ENCODE measurements at regions not wholly inside any gene's neighbourhood (a gene's known extent, or its start where the extent isn't known, plus 50 kb on each side); places are given as distances from the start of the nearest gene placed in this dataset.
"Not testable (repeated sequence)": the region's sequence is repeated elsewhere in the genome, so short reads cannot be mapped to it uniquely, and the experiment has no call there.

DNA sequence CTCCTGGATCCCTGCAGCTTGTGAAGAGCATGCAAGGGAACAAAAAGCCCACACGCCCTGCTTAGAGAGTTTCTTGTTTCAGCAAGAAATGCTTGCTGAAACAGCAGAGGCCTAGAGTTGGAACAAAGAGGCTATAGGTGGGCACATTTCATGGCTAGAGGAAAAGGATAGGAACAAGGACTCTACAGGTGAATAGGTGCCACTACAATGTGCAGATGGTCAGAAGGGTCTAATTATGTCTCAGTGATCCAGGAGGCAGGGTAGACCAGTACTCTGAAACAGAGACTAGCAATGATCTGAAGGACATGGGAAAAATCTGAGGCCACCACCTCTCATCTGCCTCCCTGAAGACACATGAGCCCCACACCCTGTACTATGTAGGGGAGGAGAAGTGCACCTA lies 609.0 kb downstream of the REEP3 start:
- DNase-seq: no peak

- DNase-seq: no peak
Observed at GRCh38 chr10:64134676-64135075, 613.5 kb downstream of the REEP3 start.

DNA sequence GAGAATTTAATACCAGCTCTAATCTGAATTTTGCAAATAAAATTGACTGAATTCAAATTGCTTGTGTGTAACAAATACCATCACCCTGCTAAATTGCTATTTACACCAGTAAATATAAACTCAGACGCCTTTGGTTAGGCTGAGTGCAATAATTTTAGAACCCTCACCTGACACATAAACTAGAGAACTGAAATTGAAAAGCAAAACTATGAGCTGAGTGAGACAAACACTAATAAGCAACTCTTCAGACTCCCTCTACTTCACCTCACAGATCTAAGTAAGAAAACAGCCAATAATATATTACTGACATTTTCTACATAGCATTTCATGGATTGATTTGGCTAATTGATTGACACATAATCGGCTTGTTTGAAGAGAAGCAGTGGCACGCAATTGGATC lies 621.2 kb downstream of the REEP3 start:
- no peak for DNase-seq

DNA sequence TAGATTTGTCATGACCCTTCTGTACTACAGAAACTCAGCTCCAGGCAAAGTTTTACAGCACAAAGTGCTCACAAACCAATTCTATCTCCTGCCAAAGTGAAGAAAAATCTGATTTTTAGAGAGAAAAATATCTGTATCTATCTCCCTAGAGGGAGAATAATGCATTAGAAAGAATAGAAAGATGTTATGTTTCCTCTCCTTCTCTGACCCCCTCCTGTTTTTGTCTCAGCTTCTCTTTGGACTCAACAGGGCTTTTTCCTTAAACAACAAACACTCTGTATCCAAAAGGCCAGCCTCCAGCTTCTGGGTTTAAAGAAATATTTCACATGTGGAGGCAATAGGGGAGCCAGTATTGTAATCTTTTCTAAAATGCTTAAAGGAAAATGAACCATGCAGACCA lies 627.4 kb downstream of the REEP3 start:
- no peak for DNase-seq

GRCh38 chr10:64156166-64156565 lies 635.0 kb downstream of the REEP3 start:
- no peak for DNase-seq

DNA sequence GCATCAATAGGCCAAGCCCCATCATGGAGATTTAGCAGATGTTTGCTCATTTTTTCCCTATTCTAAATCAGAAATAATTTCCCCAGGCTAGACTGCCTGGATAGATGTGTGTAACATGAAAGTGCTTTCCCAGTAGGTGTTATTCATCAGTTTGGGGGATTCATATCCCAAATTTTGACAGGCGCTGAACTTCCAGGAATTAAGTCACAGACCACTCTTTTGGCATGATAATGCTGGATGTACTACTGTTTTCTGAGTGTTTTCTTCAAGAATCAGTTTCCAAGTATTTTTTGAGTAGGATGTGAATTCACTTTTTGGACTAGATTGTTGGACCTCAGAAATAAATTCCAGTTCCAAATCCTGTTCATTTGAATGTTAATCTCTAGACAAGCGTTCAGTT lies 637.4 kb downstream of the REEP3 start:
- no peak for DNase-seq

- no peak for DNase-seq
Observed at GRCh38 chr10:64159910-64160872, 639.0 kb downstream of the REEP3 start.

DNA sequence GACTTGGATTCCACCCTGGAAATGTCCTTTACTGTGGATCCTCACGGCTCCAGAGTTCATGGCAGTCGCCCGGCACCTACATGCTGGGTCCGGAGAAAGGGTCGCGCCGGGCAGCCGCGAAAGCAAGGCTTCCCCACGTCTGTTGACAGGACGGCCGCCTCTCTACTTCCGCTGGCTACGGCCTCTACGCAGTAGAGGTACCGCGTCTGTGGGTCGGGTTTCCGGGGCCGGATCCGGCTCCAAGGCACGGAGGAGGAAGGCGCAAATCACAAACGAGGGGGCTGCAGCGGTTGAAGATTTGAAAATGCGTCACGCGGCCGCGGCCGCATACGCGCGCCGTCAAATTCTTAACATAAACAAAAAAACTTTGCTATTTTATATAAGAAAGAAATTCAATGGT lies 649.6 kb downstream of the REEP3 start:
- no peak for DNase-seq

DNA sequence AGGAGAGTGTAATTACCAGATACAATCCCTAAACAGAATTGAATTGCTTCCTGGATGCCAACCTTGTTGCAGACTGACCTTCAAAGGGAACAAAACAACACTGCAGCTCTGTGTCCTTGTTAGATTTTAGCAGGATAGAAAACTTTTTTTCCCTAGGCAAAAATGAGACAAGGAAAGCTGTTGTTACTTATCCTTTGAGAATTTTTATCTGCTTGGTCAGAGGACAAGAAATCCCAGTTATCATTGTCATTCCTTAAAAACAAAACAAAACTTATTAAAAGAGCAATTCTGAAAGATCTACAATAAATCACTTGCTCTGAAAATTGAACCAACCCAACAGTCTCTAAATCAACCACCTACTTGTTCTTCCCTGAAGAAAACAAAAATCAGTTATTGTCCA lies 652.6 kb downstream of the REEP3 start:
- no peak for DNase-seq

DNA sequence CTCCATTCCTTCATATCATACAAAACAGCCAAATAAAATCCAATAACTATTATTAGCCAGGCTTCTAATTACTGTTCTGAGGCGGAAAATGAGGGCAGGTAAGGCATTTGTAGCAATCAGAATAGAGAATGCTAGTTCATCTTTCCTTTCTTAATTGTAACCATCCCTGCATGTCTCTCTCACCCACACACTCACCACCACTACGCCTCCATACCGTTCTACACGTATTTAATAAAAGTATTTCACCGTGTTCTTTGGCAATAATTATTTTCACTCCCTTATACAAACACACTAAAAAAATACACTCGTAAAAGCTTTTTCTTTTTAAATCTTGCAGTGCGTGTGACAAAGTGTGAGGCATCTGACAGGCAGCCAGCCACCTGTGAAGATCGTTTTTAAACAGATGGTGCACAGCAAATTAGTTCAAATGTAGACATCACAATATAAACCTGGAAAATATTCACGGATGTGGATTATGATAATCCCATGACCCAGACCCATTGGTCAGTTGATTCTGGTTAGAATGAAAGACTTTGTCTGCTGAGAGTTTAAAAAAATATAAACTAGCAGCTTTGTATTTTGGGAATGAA lies 653.6 kb downstream of the REEP3 start:
- DNase-seq: no peak

- no peak for DNase-seq
Observed at GRCh38 chr10:64175271-64175962, 654.2 kb downstream of the REEP3 start.

GRCh38 chr10:64182671-64183070 lies 661.5 kb downstream of the REEP3 start:
- DNase-seq: no peak

DNA sequence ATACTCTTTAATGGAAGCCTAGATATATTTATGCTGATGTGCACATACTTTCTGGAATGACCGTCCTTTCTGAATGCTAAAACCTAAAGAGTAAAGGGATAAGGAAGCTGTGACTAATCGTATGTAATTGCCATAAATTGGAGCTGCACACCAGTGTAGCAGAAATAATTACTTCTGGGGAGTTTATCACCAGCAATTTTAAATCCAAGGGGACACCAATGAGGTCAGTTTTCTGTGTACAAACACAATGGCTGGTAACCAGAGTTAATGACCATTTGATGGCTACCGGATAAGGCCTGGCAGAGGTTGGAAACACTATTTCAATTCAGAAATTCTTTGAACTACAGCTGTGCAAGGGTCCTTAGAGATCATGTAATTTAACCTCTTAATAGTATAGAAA lies 670.1 kb downstream of the REEP3 start:
- DNase-seq: no peak

DNA sequence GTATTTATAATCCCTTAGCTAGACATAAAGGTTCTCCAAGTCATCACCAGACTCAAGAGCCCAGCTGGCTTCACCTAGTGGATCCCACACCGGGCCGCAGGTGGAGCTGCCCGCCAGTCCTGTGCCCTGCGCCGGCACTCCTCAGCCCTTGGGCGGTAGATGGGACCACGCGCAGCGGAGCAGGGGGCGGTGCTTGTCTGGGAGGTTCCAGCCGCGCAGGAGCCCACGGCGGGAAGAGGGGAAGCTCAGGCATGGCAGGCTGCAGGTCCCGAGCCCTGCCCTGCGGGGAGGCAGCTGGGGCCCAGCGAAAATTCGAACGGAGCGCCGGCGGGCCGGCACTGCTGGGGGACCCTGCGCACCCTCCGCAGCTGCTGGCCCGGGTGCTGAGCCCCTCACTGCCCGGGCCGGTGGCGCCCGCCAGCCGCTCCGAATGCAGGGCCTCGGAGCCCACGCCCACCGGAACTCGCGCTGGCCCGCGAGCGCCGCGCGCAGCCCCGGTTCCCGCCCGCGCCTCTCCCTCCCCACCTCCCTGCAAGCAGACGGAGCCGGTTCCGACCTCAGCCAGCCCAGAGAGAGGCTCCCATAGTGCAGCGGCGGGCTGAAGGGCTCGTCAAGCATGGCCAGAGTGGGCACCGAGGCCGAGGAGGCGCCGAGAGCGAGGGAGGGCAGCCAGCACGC lies 675.6 kb downstream of the REEP3 start:
- DNase-seq: no peak

DNA sequence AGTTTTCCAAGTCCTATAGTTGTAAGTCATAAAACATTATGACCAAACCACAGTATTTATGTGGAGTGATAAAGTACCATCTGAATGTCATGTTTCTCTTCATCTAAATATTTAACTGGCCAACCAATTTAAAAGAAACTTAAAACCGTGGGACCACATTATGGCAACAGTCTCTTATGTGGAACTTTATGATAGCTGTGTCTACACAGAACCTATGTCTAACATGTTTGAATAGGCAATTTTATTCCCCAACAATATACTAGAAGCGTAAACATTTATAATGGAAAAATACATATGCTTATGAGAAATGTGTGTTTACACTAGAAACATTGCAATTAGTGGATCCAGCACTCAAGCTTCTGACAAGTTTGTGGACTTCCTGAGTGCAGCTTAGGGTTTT lies 680.7 kb downstream of the REEP3 start:
- DNase-seq: no peak

DNA sequence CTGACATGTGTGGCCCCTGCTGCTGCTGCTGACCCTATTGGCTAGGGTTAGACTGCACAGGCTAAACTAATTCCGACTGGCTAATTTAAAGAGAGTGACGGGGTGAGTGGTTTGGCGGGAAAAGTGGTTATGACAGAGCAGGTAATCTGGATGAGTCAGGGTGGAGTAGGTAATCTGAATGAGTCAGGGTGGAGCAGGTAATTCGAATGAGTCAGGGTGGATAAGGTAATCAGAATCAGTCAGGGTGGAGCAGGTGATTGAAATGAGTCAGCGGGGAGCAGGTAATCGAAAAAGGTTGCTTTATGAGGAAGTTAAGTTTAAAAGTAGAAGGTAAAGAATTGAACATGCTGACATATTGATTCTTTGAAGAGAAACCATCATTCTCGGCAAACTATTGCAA lies 683.3 kb downstream of the REEP3 start:
- not testable (repeated sequence) for DNase-seq

GRCh38 chr10:64206409-64206808 lies 685.2 kb downstream of the REEP3 start:
- no peak for DNase-seq

GRCh38 chr10:64209561-64209960 lies 688.4 kb downstream of the REEP3 start:
- peak; percentile 41 for DNase-seq

GRCh38 chr10:64210211-64210610 lies 689.0 kb downstream of the REEP3 start:
- DNase-seq: no peak

DNA sequence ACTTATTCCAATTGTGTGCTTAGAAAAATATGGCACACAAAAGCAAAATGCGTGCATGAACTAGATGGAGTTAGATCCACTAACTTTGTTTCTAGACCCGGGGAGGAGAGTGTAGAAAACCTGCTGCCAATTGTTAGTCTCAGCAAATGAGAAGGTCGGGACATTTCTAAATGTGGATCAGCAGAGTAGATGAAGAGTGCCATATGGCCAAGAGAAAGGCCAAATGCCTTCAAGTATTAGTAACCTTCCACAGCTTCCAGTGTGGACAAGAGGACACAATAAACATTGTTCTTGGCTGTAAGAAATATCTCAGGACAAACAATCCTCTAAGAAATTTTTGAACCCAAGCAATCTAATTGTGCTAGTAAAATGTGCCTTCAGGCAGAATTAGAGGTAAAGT lies 690.3 kb downstream of the REEP3 start:
- DNase-seq: no peak

DNA sequence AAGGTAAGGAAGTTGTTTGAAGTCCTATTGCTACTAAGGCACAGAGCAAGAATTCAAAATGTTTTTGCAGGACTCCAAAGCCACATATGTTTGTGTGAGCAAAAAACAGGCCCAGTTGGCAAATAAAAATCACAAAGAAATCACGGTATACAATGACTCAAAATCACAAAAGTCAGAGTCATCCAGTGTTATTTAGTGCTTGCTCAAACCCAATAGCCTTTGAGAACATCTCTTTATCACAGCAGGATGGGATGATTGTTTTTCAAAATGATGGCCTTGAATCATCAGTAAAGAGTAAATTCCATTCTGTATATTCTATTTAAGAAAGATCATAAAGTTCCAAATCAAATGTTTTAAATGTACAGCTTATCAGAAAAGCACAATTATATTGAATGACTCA lies 693.9 kb downstream of the REEP3 start:
- DNase-seq: no peak

GRCh38 chr10:64219271-64220025 lies 698.2 kb downstream of the REEP3 start:
- DNase-seq: no peak
